ENCODE measurements at regions not wholly inside any gene's neighbourhood (a gene's known extent, or its start where the extent isn't known, plus 50 kb on each side); places are given as distances from the start of the nearest gene placed in this dataset.

DNA sequence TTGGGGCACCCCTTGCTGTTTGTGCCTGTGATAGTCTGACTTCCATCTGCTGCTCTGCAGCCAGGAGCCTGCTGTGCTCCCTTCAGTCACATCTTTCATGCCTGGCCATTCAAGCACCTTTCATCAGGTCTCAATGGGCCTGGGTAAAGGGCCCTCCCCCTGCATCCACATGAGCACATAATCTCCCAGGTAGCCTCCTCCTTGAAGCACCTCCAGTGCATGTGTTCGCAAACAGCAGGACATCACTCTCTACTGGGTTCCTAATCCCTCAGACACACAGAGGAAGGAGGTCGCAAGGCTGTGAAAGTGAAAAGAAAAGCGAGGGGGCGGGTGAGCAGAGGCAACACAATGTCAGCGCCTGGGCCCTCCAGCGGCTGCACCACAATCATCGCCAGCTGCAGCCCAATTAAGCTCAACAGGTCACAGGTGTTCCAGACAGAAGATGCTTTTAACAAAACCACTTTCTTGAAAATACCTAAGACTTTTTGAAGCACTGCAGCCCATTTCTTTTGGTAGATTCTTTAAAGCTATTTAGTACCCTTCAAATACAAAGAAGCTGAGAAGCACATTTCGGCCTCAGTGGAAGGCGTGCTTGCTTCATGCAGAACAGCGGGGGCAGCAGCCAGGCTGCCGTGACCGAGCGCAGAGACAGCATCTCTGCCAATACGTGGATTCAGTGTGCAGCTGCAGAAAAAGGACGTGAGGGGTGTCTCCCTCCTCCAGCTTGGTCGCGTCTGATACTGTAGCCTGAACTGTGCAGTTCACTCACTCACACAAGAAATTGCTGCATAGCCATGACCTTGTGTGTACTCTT, 92.2 kb upstream of the SPRY1 start (continued):
- TF ChIP-seq RAD21 (IDR thresholded peaks at IDR 0.05; ENCODE audit: low read length) (no peak), FOSL2 (IDR thresholded peaks at IDR 0.05; ENCODE audit: borderline replicate concordance, low read depth) (no peak), TCF12 (IDR thresholded peaks at IDR 0.05) (no peak)
- TF ChIP-seq, protein P1, sequence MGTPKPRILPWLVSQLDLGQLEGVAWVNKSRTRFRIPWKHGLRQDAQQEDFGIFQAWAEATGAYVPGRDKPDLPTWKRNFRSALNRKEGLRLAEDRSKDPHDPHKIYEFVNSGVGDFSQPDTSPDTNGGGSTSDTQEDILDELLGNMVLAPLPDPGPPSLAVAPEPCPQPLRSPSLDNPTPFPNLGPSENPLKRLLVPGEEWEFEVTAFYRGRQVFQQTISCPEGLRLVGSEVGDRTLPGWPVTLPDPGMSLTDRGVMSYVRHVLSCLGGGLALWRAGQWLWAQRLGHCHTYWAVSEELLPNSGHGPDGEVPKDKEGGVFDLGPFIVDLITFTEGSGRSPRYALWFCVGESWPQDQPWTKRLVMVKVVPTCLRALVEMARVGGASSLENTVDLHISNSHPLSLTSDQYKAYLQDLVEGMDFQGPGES (IDR thresholded peaks at IDR 0.05; ENCODE audit: low read depth, low read length), result no peak

DNA sequence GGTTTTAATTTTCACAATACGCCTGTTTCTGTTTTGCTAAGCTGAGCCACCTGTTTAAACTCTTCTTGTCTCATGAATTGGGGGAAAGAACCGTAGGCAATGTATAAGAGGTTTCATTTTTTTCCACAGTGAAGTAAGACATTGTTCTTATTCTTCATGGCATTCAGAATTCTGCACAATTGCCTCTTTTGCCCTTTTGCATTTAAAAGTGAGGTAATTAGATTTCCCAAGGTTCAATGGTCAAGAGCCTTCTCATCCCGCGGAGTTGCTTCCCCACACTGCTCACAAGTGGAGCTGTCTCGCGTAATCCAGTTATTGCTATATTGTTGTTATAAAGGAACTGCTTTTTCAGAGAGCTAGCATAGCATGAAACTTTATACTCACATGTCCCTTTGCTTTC, 90.9 kb upstream of the SPRY1 start:
- no peak overlapping the region for H2AFZ ChIP-seq (ENCODE audit: low read depth)
- CTCF ChIA-PET, result no interaction called here
- H3K27me3 ChIP-seq (ENCODE audit: insufficient read depth), result no peaks in the 10 kb centered on the region
- H3K4me3 ChIP-seq (ENCODE audit: low read depth in 2 of 2, low read length in 1 of 2), result no peak overlapping the region
- POLR2A ChIA-PET, result no interaction called here
- peaks cover 0 to 2% of the 10 kb centered on the region in 2 experiments; a peak in 1 of 4 replicates for H3K4me1 ChIP-seq (ENCODE audit: control insufficient read depth in 1 of 2, insufficient read depth in 2 of 2, low read depth in 1 of 2, low read length in 1 of 2)
- peaks cover 4% of the 10 kb centered on the region; the same call in 1 of the 2 replicates for H3K9me3 ChIP-seq
- H4K20me1 ChIP-seq (ENCODE audit: insufficient read depth), result no peaks in the 10 kb centered on the region
- H3K36me3 ChIP-seq (replicated peaks in 1 of 2; ENCODE audit: control insufficient read depth in 1 of 2, insufficient read depth in 2 of 2, low read length in 1 of 2), result no peaks in the 10 kb centered on the region
- TF ChIP-seq JUND (IDR thresholded peaks at IDR 0.05) (no peak), RFX5 (IDR thresholded peaks at IDR 0.05; ENCODE audit: low read length) (no peak), MEF2A (IDR thresholded peaks at IDR 0.05; ENCODE audit: borderline replicate concordance, low read depth) (no peak), RXRA (IDR thresholded peaks at IDR 0.05; ENCODE audit: borderline replicate concordance, low read depth) (no peak), SMC3 (IDR thresholded peaks at IDR 0.05; ENCODE audit: low read depth, low read length) (no peak), YY1 (IDR thresholded peaks at IDR 0.05; ENCODE audit: low read depth) (no peak), RAD21 (IDR thresholded peaks at IDR 0.05; ENCODE audit: low read length) (no peak), MXI1 (IDR thresholded peaks at IDR 0.05; ENCODE audit: low read depth, low read length) (no peak), RCOR1 (IDR thresholded peaks at IDR 0.05; ENCODE audit: low read length) (no peak), ELF1 (IDR thresholded peaks at IDR 0.05) (no peak), TCF12 (IDR thresholded peaks at IDR 0.05) (no peak), GATA2 (CRISPR knock-in tag; IDR thresholded peaks at IDR 0.05) (no peak), POLR2AphosphoS5 (IDR thresholded peaks at IDR 0.05; ENCODE audit: low read depth, low read length) (no peak), EZH2phosphoT487 (IDR thresholded peaks at IDR 0.05; ENCODE audit: borderline replicate concordance, low read depth) (no peak)
- TF ChIP-seq, protein P2, sequence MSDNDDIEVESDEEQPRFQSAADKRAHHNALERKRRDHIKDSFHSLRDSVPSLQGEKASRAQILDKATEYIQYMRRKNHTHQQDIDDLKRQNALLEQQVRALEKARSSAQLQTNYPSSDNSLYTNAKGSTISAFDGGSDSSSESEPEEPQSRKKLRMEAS (IDR thresholded peaks at IDR 0.05; ENCODE audit: low read depth), result no peak
- TF ChIP-seq, protein P3, sequence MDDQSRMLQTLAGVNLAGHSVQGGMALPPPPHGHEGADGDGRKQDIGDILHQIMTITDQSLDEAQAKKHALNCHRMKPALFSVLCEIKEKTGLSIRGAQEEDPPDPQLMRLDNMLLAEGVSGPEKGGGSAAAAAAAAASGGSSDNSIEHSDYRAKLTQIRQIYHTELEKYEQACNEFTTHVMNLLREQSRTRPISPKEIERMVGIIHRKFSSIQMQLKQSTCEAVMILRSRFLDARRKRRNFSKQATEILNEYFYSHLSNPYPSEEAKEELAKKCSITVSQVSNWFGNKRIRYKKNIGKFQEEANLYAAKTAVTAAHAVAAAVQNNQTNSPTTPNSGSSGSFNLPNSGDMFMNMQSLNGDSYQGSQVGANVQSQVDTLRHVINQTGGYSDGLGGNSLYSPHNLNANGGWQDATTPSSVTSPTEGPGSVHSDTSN (IDR thresholded peaks at IDR 0.05), result no peak
- TF ChIP-seq, protein P4, sequence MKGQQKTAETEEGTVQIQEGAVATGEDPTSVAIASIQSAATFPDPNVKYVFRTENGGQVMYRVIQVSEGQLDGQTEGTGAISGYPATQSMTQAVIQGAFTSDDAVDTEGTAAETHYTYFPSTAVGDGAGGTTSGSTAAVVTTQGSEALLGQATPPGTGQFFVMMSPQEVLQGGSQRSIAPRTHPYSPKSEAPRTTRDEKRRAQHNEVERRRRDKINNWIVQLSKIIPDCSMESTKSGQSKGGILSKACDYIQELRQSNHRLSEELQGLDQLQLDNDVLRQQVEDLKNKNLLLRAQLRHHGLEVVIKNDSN (IDR thresholded peaks at IDR 0.05; ENCODE audit: borderline replicate concordance, low read depth), result no peak
- TF ChIP-seq, protein P5, sequence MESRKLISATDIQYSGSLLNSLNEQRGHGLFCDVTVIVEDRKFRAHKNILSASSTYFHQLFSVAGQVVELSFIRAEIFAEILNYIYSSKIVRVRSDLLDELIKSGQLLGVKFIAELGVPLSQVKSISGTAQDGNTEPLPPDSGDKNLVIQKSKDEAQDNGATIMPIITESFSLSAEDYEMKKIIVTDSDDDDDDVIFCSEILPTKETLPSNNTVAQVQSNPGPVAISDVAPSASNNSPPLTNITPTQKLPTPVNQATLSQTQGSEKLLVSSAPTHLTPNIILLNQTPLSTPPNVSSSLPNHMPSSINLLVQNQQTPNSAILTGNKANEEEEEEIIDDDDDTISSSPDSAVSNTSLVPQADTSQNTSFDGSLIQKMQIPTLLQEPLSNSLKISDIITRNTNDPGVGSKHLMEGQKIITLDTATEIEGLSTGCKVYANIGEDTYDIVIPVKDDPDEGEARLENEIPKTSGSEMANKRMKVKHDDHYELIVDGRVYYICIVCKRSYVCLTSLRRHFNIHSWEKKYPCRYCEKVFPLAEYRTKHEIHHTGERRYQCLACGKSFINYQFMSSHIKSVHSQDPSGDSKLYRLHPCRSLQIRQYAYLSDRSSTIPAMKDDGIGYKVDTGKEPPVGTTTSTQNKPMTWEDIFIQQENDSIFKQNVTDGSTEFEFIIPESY (IDR thresholded peaks at IDR 0.05; ENCODE audit: borderline replicate concordance, low read depth), result no peak
- TF ChIP-seq, protein P6, sequence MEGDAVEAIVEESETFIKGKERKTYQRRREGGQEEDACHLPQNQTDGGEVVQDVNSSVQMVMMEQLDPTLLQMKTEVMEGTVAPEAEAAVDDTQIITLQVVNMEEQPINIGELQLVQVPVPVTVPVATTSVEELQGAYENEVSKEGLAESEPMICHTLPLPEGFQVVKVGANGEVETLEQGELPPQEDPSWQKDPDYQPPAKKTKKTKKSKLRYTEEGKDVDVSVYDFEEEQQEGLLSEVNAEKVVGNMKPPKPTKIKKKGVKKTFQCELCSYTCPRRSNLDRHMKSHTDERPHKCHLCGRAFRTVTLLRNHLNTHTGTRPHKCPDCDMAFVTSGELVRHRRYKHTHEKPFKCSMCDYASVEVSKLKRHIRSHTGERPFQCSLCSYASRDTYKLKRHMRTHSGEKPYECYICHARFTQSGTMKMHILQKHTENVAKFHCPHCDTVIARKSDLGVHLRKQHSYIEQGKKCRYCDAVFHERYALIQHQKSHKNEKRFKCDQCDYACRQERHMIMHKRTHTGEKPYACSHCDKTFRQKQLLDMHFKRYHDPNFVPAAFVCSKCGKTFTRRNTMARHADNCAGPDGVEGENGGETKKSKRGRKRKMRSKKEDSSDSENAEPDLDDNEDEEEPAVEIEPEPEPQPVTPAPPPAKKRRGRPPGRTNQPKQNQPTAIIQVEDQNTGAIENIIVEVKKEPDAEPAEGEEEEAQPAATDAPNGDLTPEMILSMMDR (IDR thresholded peaks at IDR 0.05), result no peak
- TF ChIP-seq, protein P7, sequence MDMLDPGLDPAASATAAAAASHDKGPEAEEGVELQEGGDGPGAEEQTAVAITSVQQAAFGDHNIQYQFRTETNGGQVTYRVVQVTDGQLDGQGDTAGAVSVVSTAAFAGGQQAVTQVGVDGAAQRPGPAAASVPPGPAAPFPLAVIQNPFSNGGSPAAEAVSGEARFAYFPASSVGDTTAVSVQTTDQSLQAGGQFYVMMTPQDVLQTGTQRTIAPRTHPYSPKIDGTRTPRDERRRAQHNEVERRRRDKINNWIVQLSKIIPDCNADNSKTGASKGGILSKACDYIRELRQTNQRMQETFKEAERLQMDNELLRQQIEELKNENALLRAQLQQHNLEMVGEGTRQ (IDR thresholded peaks at IDR 0.05; ENCODE audit: borderline replicate concordance, low read depth, low read length), result no peak
- no peak overlapping the region for H3K4me2 ChIP-seq
- no peak overlapping the region for H3K27ac ChIP-seq (ENCODE audit: low read depth in 2 of 2, low read length in 1 of 2)
- 98% methylated on average over 6 of the region's 6 CpGs for WGBS (ENCODE audit: low lambda C conversion rate)
- H3F3A ChIP-seq (replicated peaks; ENCODE audit: insufficient read depth), result no peaks in the 10 kb centered on the region
- no peaks in the 10 kb centered on the region for H3K9me2 ChIP-seq
- no peak overlapping the region for H3K9ac ChIP-seq
- no peak for DNase-seq
- no peaks in the 10 kb centered on the region for H3K79me2 ChIP-seq (ENCODE audit: insufficient read depth)

Measured in SK-N-SH (cell line).